ENCODE measurements at regions not wholly inside any gene's neighbourhood (a gene's known extent, or its start where the extent isn't known, plus 50 kb on each side); places are given as distances from the start of the nearest gene placed in this dataset.

- TF ChIP-seq EP300 (IDR thresholded peaks at IDR 0.05) (no peak), CTCF (IDR thresholded peaks at IDR 0.05) (no peak)
Measured at GRCh38 chr5:156125118-156125517, 201.8 kb upstream of the SGCD start.

All from A549 (cell line).